H9 (cell line): ENCODE measurements at regions not wholly inside any gene's neighbourhood (a gene's known extent, or its start where the extent isn't known, plus 50 kb on each side); places are given as distances from the start of the nearest gene placed in this dataset.

Experiments used
- DNase-seq: peaks from one replicate; pipeline ENCODE4 v3.0.0-alpha.2; 2017
- H2AFZ ChIP-seq: one replicate; pipeline ENCODE4 v1.6.1; 2013; ENCODE audit warnings: mild to moderate bottlenecking, low read length, control low read depth, moderate library complexity
- H2AK5ac ChIP-seq: 2 replicates; pipeline ENCODE4 v1.6.1; 2013; ENCODE audit warnings: low read length, control low read depth, mixed read lengths; ENCODE audit not compliant: insufficient read length
- H2BK120ac ChIP-seq: one replicate; pipeline ENCODE4 v1.6.1; 2013; ENCODE audit warnings: low read depth, mild to moderate bottlenecking, low read length, control low read depth, inconsistent platforms; ENCODE audit not compliant: poor library complexity, severe bottlenecking
- H2BK12ac ChIP-seq: 2 replicates; pipeline ENCODE4 v1.6.1; 2013; ENCODE audit warnings: low read length, control low read depth, mixed read lengths, low read depth; ENCODE audit not compliant: insufficient read length
- H2BK15ac ChIP-seq: 2 replicates; pipeline ENCODE4 v1.6.1; 2013; ENCODE audit warnings: low read depth, low read length, control low read depth
- H2BK20ac ChIP-seq: one replicate; pipeline ENCODE4 v1.6.1; 2013; ENCODE audit warnings: low read depth, mild to moderate bottlenecking, low read length, control low read depth, inconsistent platforms; ENCODE audit not compliant: poor library complexity, severe bottlenecking
- H2BK5ac ChIP-seq: 2 replicates; pipeline ENCODE4 v1.6.1; 2013; ENCODE audit warnings: low read length, control low read depth, mixed read lengths; ENCODE audit not compliant: insufficient read length
- H3K14ac ChIP-seq: 2 replicates; pipeline ENCODE4 v1.6.1; 2013; ENCODE audit warnings: low read length, control low read depth; ENCODE audit not compliant: insufficient read depth
- H3K18ac ChIP-seq: 2 replicates; pipeline ENCODE4 v1.6.1; 2013; ENCODE audit warnings: low read depth, mild to moderate bottlenecking, mixed read lengths, low read length, control low read depth; ENCODE audit not compliant: insufficient read length
- H3K23ac ChIP-seq: 2 replicates; pipeline ENCODE4 v1.6.1; 2013; ENCODE audit warnings: low read length, control low read depth, mixed read lengths, low read depth; ENCODE audit not compliant: insufficient read length
- H3K23me2 ChIP-seq: 2 replicates; pipeline ENCODE4 v1.6.1; 2013; ENCODE audit warnings: low read depth, mild to moderate bottlenecking, mixed read lengths, low read length, control low read depth; ENCODE audit not compliant: insufficient read length, poor library complexity, severe bottlenecking
- H3K27ac ChIP-seq: 2 replicates; pipeline ENCODE4 v1.5.1; 2013; ENCODE audit warnings: low read length, control low read depth, mixed read lengths, low read depth; ENCODE audit not compliant: insufficient read length
- H3K27me3 ChIP-seq: 2 replicates; pipeline ENCODE4 v1.6.1; 2013; ENCODE audit warnings: low read length, control low read depth, inconsistent platforms; ENCODE audit not compliant: insufficient read depth
- H3K4ac ChIP-seq: 2 replicates; pipeline ENCODE4 v1.6.1; 2013; ENCODE audit warnings: low read depth, mild to moderate bottlenecking, control low read depth, inconsistent platforms, low read length, moderate library complexity
- H3K4me1 ChIP-seq: 2 replicates; pipeline ENCODE4 v1.6.1; 2013; ENCODE audit warnings: low read length, control low read depth, inconsistent platforms; ENCODE audit not compliant: insufficient read depth
- H3K4me2 ChIP-seq: 2 replicates; pipeline ENCODE4 v1.6.1; 2013; ENCODE audit warnings: low read length, control low read depth, mixed read lengths; ENCODE audit not compliant: insufficient read length, insufficient read depth
- H3K56ac ChIP-seq: 2 replicates; pipeline ENCODE4 v1.6.1; 2013; ENCODE audit warnings: low read depth, mild to moderate bottlenecking, mixed read lengths, low read length, control low read depth; ENCODE audit not compliant: insufficient read length
- H3K79me1 ChIP-seq: 2 replicates; pipeline ENCODE4 v1.6.1; 2013; ENCODE audit warnings: low read depth, mild to moderate bottlenecking, moderate library complexity, low read length, control low read depth, inconsistent platforms; ENCODE audit not compliant: insufficient read depth, poor library complexity, severe bottlenecking
- H3K79me2 ChIP-seq: 2 replicates; pipeline ENCODE4 v1.6.1; 2013; ENCODE audit warnings: low read length, control low read depth, inconsistent platforms; ENCODE audit not compliant: insufficient read depth
- H3K9ac ChIP-seq: 2 replicates; pipeline ENCODE4 v1.6.1; 2013; ENCODE audit warnings: low read length, control low read depth, mixed read lengths; ENCODE audit not compliant: insufficient read length; ENCODE audit errors: extremely low read depth
- H3K9me3 ChIP-seq: one replicate; pipeline ENCODE4 v1.6.1; 2013; ENCODE audit warnings: low read depth, low read length, inconsistent platforms; ENCODE audit not compliant: control insufficient read depth
- H3T11ph ChIP-seq: one replicate; pipeline ENCODE4 v1.6.1; 2013; ENCODE audit warnings: mild to moderate bottlenecking, low read length, control low read depth, inconsistent platforms
- H4K20me1 ChIP-seq: one replicate; pipeline ENCODE4 v1.6.1; 2013; ENCODE audit not compliant: control insufficient read depth, insufficient read length, insufficient read depth
- H4K5ac ChIP-seq: 2 replicates; pipeline ENCODE4 v1.6.1; 2013; ENCODE audit warnings: low read depth, mild to moderate bottlenecking, mixed read lengths, low read length, control low read depth; ENCODE audit not compliant: insufficient read length
- H4K8ac ChIP-seq: replicated peaks from 2 replicates; pipeline ENCODE4 v1.6.1; 2013; ENCODE audit warnings: low read length, control low read depth, mixed read lengths, low read depth; ENCODE audit not compliant: insufficient read length
- H4K91ac ChIP-seq: 2 replicates; pipeline ENCODE4 v1.6.1; 2013; ENCODE audit warnings: low read depth, mild to moderate bottlenecking, moderate library complexity, mixed read lengths, low read length, control low read depth; ENCODE audit not compliant: insufficient read length
- H3K27ac Mint-ChIP-seq, 3 experiments: 2 replicates in 2 of 3; 3 replicates in 1 of 3; pipeline ENCODE4 v1.8.0; 2020 to 2021; ENCODE audit warnings: mixed read lengths in 3 of 3, mild to moderate bottlenecking in 1 of 3, moderate library complexity in 1 of 3
- H3K27me3 Mint-ChIP-seq: 2 replicates; pipeline ENCODE4 v1.8.0; 2021; ENCODE audit warnings: low read depth, mild to moderate bottlenecking, moderate library complexity, mixed read lengths
- H3K36me3 Mint-ChIP-seq, 3 experiments: 2 replicates in 2 of 3; 3 replicates in 1 of 3; pipeline ENCODE4 v1.8.0; 2020 to 2021; ENCODE audit warnings: low read depth in 3 of 3, mixed read lengths in 3 of 3; ENCODE audit not compliant: insufficient read depth in 1 of 3
- H3K4me1 Mint-ChIP-seq, 2 experiments: 2 replicates each; pipeline ENCODE4 v1.8.0; 2020; ENCODE audit warnings: mixed read lengths in 2 of 2
- H3K4me3 Mint-ChIP-seq, 2 experiments: 2 replicates in 1 of 2; 3 replicates in 1 of 2; pipeline ENCODE4 v1.8.0; 2020 to 2021; ENCODE audit warnings: mild to moderate bottlenecking in 2 of 2, mixed read lengths in 2 of 2, moderate library complexity in 1 of 2
- H3K9me3 Mint-ChIP-seq, 2 experiments: 2 replicates in 1 of 2; 3 replicates in 1 of 2; pipeline ENCODE4 v1.8.0; 2020; ENCODE audit warnings: mild to moderate bottlenecking in 2 of 2, mixed read lengths in 2 of 2, moderate library complexity in 1 of 2
- CTCF ChIP-seq: fragments of 200-600 bp; sonication (generic); conservative IDR thresholded peaks from 3 replicates; pipeline ENCODE4 v1.8.0; 2021; ENCODE audit warnings: antibody characterized with exemption, mild to moderate bottlenecking
- WGBS: extraction: QIAGEN DNeasy Blood & Tissue Kit; methylation state at CpG from one replicate; pipeline ENCODE4 v1.1.7; 2013; ENCODE audit warnings: missing lambda C conversion rate, low lambda C conversion rate, mixed read lengths; ENCODE audit not compliant: insufficient read length; ENCODE audit errors: extremely low coverage; 5-methylcytosine and 5-hydroxymethylcytosine counted together

GRCh38 chr7:152553671-152554317 is 118.0 kb upstream of the KMT2C start:
- Mint-ChIP-seq H3K9me3 (no peaks in the 10 kb centered on the region; a peak in 1 of 5 replicates), H3K4me3 (peak overlapping the region; percentile 35 to 52; a peak in 4 of 5 replicates), H3K4me1 (peaks cover 13 to 20% of the 10 kb centered on the region in 2 experiments), H3K27me3 (no peaks in the 10 kb centered on the region; the same call in 1 of the 2 replicates), H3K27ac (no peak overlapping the region; a peak in 3 of 7 replicates), H3K36me3 (no peaks in the 10 kb centered on the region; a peak in 1 of 7 replicates)
- no peaks in the 10 kb centered on the region for H3K23me2 ChIP-seq
- no peak overlapping the region for H2AK5ac ChIP-seq
- H3K23ac ChIP-seq: no peak overlapping the region
- H4K20me1 ChIP-seq: no peaks in the 10 kb centered on the region
- H3K4ac ChIP-seq: no peak overlapping the region
- no peaks in the 10 kb centered on the region for H3K27me3 ChIP-seq
- H2BK12ac ChIP-seq: no peak overlapping the region
- H4K91ac ChIP-seq: no peak overlapping the region
- TF ChIP-seq CTCF: peak; percentile 31; the same call in 1 of the 3 replicates
- H2BK15ac ChIP-seq: no peak overlapping the region
- no peaks in the 10 kb centered on the region for H3K79me2 ChIP-seq
- no peak overlapping the region for H4K5ac ChIP-seq
- H3K79me1 ChIP-seq: no peaks in the 10 kb centered on the region
- H2BK20ac ChIP-seq: peak overlapping the region; percentile 26
- 0 out of 2 replicates have a peak overlapping the region, but pooled peaks have one; percentile 20 for H3K14ac ChIP-seq
- peak; percentile 59 for DNase-seq
- peak overlapping the region; percentile 42 for H3K4me2 ChIP-seq
- no peak overlapping the region for H3K27ac ChIP-seq
- H4K8ac ChIP-seq: peak overlapping the region; percentile 1
- H2BK5ac ChIP-seq: no peak overlapping the region
- no peak overlapping the region for H3K9ac ChIP-seq
- H3K56ac ChIP-seq: no peak overlapping the region
- no CpG with 5 or more reads among the region's 17 CpGs for WGBS
- H2BK120ac ChIP-seq: no peak overlapping the region
- H3K4me1 ChIP-seq: no peaks in the 10 kb centered on the region
- peak overlapping the region; percentile 75 for H3K18ac ChIP-seq
- H3T11ph ChIP-seq: no peak overlapping the region
- no peaks in the 10 kb centered on the region for H3K9me3 ChIP-seq
- H2AFZ ChIP-seq: peak overlapping the region; percentile 60
